HG03442 (cell line): ENCODE measurements at regions not wholly inside any gene's neighbourhood (a gene's known extent, or its start where the extent isn't known, plus 50 kb on each side); places are given as distances from the start of the nearest gene placed in this dataset.

ENCODE experiments used
- ATAC-seq: cut with Tn5 transposase; IDR thresholded peaks from one replicate; pipeline ENCODE4 v1.9.1; 2021; ENCODE audit warnings: mild to moderate bottlenecking, moderate library complexity; ENCODE audit not compliant: unreplicated experiment

DNA sequence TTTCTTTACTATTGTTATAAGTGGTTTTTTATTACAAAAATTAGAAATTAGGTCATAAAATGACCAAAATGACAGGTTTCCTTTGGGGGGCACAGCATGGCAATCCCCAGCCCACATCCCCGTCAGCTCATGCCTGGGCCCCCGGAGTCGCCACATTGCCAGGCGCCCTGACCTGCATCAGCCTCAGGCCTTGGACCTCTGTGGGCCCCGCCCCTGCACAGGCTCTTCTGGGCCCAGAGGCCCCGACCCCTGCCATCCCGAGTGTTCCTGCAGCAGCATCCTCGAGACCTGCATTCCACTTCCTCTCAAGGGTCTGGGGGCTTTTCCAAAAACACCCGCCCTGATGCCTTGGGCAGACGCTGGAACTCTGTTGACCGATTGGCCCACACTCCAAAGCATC lies 391.1 kb upstream of the MGMT start:
- ATAC-seq = no peak

- ATAC-seq = no peak
Measured at GRCh38 chr10:129078346-129078745, 388.7 kb upstream of the MGMT start.

GRCh38 chr10:129078746-129079145 lies 388.3 kb upstream of the MGMT start:
- ATAC-seq = no peak

- no peak for ATAC-seq
Measured at GRCh38 chr10:129079705-129080104, 387.3 kb upstream of the MGMT start.

DNA sequence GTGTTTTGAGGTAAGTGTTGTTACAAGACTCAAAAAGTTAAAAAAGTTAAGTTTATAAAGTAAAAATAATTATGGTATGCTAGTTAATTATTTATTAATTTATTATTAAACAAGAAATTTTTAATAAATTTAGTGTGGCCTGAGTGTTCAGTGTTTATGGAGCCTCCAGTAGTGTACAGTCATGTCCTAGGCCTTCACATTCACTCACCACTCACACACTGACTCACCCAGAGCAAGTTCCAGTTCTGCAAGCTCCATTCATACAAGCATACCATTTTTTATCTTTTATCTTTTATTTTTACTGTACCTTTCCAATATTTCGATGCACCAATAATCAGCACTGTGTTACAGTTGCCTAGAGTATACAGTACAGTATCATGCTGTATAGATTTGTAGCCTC lies 381.2 kb upstream of the MGMT start:
- no peak for ATAC-seq

- ATAC-seq = no peak
Measured at GRCh38 chr10:129089341-129089740, 377.7 kb upstream of the MGMT start.

GRCh38 chr10:129090165-129090564 lies 376.9 kb upstream of the MGMT start:
- no peak for ATAC-seq

- no peak for ATAC-seq
Measured at GRCh38 chr10:129090618-129091366, 376.2 kb upstream of the MGMT start.

- no peak for ATAC-seq
Measured at GRCh38 chr10:129093641-129094040, 373.4 kb upstream of the MGMT start.

- no peak for ATAC-seq
Measured at GRCh38 chr10:129094233-129094632, 372.8 kb upstream of the MGMT start.

- no peak for ATAC-seq
Measured at GRCh38 chr10:129094861-129095260, 372.2 kb upstream of the MGMT start.

- ATAC-seq = no peak
Measured at GRCh38 chr10:129095680-129096064, 371.4 kb upstream of the MGMT start.

GRCh38 chr10:129096065-129096984 lies 370.7 kb upstream of the MGMT start:
- ATAC-seq = no peak

DNA sequence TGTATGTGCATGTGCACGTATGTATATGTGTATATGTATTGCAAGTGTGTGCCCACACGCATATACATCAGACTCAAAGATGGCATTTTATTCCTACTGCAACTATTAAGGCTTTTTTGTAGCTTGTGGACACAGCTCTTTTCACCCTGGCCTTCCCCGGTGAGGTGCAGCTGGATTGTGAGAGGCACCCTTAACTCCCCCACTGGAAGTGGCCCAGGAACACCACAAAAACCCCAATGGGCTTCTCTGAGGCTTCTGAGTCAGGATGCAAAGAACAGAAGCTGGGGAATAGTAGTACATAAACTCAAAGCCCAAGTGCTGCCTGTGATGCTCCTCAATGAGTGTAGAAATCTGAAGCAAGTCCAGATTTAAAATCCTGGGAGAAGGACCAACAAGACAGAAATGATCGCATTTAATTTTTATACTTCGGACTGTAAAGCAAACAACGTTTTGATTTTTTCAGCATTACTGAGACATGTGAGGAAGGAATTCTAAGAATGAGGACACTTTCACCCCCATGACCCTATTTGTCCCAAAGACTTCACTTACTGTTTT lies 369.2 kb upstream of the MGMT start:
- no peak for ATAC-seq

DNA sequence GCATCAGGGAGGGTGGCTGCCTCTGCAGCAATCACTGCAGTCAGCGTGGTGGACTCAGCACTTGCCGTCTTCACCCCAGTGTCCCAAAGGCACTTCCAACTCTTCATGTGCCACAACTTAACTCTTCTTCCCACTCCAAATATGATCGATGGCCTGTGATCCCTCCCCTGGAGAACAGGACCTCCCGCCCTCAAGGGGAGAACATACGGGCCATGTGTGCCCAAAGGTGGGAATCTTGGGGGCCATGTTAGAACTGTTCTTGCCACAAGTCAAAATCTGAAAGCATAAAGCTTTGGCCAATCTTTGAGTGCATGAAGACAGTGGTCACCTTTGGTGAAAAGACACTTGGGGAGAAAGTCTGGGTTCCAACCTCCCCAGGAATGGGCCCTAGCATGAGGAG lies 368.5 kb upstream of the MGMT start:
- no peak for ATAC-seq

- no peak for ATAC-seq
Measured at GRCh38 chr10:129099486-129099885, 367.6 kb upstream of the MGMT start.

DNA sequence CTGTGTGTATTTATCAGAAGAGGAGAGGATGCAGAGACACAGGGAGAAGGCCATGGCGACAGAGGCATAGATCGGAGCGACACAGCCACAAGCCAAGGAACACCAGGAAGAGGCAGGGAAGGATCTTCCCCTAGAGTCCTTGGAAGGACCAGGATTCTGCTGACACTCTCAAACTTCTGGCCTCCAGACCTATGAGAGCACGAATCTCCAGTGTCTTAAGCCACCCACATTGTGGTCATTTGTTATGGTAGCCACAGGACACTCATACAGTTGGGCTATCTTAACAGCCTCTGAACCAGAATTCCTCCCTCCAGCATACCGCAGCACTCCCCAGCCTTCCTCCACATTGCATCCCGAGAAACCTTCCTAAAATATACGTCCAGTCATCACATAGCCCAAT lies 367.0 kb upstream of the MGMT start:
- ATAC-seq = no peak

- no peak for ATAC-seq
Measured at GRCh38 chr10:129101232-129101980, 365.6 kb upstream of the MGMT start.

GRCh38 chr10:129102906-129103693 lies 363.9 kb upstream of the MGMT start:
- no peak for ATAC-seq

GRCh38 chr10:129104266-129105045 lies 362.6 kb upstream of the MGMT start:
- no peak for ATAC-seq
